ENCODE measurements at regions not wholly inside any gene's neighbourhood (a gene's known extent, or its start where the extent isn't known, plus 50 kb on each side); places are given as distances from the start of the nearest gene placed in this dataset.

GRCh38 chr20:60095456-60095855 lies 137.2 kb downstream of the CDH26 start:
- no peak for TF ChIP-seq CTCF (conservative IDR thresholded peaks at IDR 0.05; ENCODE audit: low read depth, low read length)
- peak; percentile 22 for DNase-seq (ENCODE audit: low read depth)
- H3K4me3 ChIP-seq (ENCODE audit: low read depth, low read length): no peak overlapping the region

GRCh38 chr20:60096166-60096565 lies 137.9 kb downstream of the CDH26 start:
- no peak overlapping the region for H3K4me3 ChIP-seq (ENCODE audit: low read depth, low read length)
- DNase-seq (ENCODE audit: low read depth): no peak
- no peak for TF ChIP-seq CTCF (conservative IDR thresholded peaks at IDR 0.05; ENCODE audit: low read depth, low read length)

GRCh38 chr20:60097285-60097684 lies 139.1 kb downstream of the CDH26 start:
- no peak overlapping the region for H3K4me3 ChIP-seq (ENCODE audit: low read depth, low read length)
- no peak for TF ChIP-seq CTCF (conservative IDR thresholded peaks at IDR 0.05; ENCODE audit: low read depth, low read length)
- DNase-seq (ENCODE audit: low read depth): no peak

GRCh38 chr20:60100780-60101179 lies 142.6 kb downstream of the CDH26 start:
- no peak for TF ChIP-seq CTCF (conservative IDR thresholded peaks at IDR 0.05; ENCODE audit: low read depth, low read length)
- DNase-seq (ENCODE audit: low read depth): no peak
- no peak overlapping the region for H3K4me3 ChIP-seq (ENCODE audit: low read depth, low read length)

DNA sequence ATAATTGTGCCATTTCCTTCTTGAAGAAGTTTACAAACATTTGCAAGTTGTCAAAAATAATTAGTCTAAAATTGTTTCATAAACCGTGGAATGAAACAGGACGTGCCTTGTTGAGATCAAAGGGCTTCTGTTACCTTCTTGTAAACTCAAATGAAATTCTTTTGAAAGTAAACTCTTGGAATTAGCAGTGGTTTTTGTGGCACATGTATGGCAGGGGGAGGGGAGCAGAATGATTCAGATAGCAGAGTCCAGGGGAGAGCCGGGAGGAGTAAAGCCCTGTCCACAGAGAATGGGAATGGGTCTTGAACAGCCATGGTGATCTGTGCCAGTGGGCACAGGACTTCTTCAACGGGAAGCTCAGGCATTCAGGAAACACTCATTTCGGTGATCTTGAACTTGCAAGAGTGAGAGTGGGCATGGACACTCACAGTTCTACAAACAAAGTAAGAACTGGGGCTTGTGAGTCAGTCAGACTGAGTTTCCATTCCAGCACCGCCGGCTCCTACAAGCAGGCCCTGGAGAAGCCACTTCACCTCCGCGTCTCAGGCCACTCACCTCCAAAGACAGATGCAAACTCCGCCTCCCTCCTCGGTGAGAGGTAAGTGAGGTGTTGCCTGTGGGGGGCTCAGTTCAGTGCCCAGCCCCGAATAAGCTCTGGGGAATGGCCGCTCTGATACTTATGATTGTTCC lies 143.1 kb downstream of the CDH26 start:
- H3K4me3 ChIP-seq (ENCODE audit: low read depth, low read length): no peak overlapping the region
- no peak for DNase-seq (ENCODE audit: low read depth)
- TF ChIP-seq CTCF (conservative IDR thresholded peaks at IDR 0.05; ENCODE audit: low read depth, low read length): no peak

DNA sequence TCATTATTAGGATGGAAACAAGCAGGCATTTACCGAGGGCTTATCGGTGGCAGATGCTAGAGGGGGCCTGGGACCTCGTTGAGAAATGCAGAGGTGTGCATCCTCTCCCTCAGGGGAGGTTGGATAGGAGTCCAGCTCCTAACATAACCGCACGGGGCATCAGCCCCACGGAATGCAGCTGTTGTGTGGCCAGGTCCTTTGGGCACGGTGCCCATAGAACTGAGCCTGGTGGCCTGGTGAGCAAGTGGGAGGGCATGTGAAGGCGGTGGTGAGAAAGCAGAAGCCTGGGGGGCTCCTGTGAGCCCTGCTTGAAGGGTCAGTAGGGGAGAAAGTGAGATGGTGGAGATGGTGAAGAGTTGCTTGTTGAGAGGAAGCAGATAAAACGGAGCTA lies 143.7 kb downstream of the CDH26 start:
- DNase-seq (ENCODE audit: low read depth): no peak
- TF ChIP-seq CTCF (conservative IDR thresholded peaks at IDR 0.05; ENCODE audit: low read depth, low read length): no peak
- no peak overlapping the region for H3K4me3 ChIP-seq (ENCODE audit: low read depth, low read length)

- no peak overlapping the region for H3K4me3 ChIP-seq (ENCODE audit: low read depth, low read length)
- DNase-seq (ENCODE audit: low read depth): no peak
- no peak for TF ChIP-seq CTCF (conservative IDR thresholded peaks at IDR 0.05; ENCODE audit: low read depth, low read length)
These were observed 144.5 kb downstream of the CDH26 start for GRCh38 chr20:60102665-60103210.

Data from choroid plexus epithelial cell (primary cell).